ENCODE measurements at regions not wholly inside any gene's neighbourhood (a gene's known extent, or its start where the extent isn't known, plus 50 kb on each side); places are given as distances from the start of the nearest gene placed in this dataset.
A peak's percentile ranks its signal among the peaks of the same experiment; 100 is the strongest.
"Not testable (repeated sequence)": the region's sequence is repeated elsewhere in the genome, so short reads cannot be mapped to it uniquely, and the experiment has no call there.

DNA sequence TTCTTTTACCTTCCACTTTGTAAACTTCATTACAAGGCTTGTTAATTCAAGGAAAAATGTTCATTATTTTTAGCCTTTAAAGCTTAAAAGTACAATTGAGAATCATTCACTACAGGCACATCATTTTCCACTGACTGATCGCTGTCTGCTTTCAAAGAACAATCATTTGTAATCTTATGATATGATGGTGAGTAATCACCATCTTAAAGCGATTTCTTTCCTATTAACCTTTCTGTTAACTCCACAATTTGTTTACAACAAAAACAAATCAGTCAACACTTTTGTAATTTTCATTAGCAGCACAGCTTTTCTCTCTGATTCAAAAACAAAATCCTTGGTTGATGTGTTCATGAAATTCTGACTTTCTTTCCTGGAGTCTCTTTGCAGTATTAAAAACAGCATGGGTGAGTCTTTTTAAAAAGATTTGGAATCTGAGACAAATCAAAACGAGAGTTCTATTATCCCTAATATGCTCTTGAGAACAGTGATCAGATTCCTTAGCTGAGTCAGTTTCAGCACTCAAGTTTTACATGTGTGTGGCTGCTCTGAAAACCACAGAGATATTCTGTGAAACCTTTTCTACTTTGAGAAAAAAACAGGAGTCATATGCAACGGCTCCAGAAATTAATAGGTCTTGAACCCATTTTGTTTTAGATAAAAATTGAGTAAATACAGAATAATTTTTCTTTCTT is 145.8 kb upstream of the TMPRSS15 start:
- DNase-seq: no peak

DNA sequence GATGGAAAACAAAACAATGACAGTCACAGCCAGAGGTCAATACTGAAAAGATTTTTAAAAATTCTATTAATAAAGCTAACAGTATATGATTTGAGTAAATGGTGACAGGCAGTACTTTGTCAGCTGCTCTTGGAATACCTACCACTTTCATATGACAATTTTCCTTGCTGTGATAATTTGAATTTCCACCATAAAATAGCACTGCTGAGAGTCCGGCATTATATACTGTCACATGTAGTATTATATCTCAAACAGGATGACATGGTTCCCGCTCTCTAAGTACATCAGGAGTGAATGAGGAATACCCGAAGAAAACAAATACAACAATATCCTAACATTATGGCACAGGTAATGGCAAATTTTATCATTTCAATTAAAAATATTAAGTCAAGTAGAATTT is 146.8 kb upstream of the TMPRSS15 start:
- DNase-seq: no peak

DNA sequence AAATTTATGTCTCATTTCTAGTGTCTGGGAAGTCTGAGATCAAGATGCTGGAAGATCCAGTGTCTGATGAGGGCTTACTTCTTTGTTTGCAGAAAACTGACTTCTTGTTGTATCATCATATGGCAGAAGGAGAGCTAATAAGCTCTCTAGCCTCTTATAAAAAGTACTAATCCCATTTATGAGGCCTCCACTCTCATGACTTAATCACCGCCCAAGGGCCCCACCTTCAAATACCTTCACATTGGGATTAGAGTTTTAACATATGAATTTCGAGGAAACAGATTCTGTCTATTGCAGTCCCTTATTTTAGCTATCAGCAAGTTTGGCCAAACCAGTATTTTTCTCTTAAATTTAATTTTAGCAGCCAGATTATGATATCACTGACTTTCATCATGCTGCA is 150.2 kb upstream of the TMPRSS15 start:
- DNase-seq: no peak

DNA sequence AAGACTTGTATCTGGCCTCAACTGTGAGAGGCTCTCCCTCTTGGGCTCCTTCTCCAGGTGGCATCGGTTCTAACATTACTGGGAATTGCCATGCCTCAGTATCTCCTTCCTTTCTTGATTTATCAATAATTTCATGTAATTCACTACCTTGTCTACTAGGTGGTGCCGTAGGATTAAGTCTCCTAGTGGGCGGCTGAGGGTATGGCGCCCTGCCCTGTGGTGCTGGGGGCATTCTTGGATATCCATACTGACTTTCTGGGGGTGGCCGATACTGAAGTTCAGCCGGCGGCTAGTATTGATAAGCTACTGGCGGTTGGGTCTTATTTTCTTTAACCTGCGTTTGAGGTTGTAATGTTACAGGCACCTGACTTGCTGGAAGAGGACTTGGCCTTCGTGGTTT is 164.2 kb upstream of the TMPRSS15 start:
- not testable (repeated sequence) for DNase-seq

DNA sequence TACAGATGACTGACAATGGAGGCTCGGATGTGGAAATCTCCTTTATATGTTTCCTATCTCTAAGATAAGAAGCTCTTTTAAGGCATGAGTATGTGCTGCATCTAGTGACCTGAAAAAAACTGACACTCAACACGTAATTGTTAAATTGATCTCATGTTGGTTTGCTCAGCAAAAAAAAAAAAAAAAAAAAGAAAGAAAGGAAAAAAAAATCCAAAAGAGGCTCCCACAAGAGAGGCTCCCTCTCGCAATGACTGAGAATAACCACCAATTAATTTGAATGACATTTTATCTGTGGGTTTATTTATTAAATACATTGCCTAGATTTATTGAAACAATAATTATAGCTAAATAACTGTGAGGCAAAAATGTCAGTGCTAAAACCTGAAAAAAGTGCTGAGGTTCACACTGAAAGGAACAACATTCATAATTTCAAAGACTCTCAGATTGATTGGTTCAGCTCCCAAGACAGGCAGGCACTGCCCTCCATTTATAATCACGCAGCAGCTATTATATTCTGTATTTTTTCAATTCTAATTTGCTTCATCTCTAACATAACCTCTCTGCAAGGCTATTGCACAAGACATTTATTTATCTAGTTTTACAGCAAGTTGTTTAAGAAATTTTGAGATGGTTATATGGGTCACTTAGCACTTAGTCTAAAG is 184.5 kb upstream of the TMPRSS15 start:
- DNase-seq: no peak

DNA sequence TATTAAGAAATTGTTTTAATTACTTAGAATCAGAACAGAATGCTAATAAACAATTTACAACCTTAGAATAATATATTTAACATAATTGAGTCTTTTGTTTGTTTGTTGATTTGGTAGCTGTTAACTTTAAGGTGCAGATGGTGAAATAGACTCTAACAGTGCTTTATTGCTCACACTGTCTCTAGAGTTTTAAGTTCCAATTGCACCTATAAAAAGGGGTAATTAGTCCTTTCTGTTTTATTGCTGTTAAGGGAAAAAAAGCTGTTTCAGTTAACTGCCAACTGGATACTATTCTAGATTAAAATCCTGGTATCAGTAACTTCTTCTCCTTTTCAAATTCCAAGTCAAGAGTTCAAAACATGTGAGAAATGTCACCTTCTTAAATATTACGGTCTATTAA is 197.6 kb upstream of the TMPRSS15 start:
- no peak for DNase-seq

DNA sequence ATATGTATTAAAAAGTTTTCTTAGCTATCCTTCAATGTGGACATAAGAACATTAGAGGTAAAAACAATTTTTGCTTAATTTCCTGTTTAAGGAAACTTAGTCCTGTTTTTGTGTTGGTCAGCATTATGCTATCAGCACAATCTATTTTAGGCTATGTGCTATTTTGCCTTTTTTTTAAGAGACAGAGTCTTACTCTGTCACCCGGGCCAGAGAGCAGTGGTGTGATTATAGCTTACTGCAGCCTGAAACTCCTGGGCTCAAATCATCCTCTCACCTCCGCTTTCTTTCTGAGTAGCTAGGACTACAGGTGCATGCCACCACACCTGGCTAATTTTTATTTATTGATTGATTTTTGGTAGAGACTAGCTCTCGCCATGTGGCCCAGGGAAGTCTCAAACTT is 199.1 kb upstream of the TMPRSS15 start:
- DNase-seq: no peak

DNA sequence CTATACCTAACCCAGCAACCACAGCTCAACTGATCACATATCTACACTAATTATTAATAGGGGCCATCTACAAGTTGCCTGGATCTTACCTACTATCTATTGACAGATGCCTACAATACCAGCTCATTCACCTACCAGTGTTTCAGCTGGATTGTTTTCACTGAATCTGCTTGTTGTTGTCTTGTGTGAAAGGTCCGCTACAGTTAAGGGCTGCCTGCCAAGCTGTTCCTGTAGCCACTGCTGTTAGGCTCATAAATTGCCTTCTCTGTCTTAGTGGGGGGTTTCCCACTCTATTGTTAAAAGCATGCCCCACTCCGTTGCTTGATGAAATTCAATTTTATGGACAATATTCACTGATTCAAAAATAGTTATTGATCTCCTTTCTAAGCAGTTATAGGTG is 199.7 kb upstream of the TMPRSS15 start:
- no peak for DNase-seq

DNA sequence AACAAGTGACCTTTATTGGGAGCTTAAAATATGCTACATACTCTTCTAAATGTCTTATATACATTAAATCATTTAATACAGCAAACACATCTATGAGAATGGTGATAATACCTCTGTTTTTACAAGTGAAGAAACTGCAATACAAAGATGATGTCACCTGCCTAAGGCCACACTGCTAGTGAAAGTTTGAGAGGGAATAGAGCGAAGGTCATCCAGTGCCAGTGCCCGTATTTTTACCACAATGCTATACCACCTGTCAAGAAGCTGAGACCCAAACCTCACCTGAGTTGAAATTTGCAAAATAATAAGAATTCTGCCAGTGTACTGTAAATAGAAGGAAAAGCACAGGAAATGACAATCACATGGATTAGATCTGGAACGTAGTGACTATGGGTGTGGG is 200.4 kb upstream of the TMPRSS15 start:
- no peak for DNase-seq

DNA sequence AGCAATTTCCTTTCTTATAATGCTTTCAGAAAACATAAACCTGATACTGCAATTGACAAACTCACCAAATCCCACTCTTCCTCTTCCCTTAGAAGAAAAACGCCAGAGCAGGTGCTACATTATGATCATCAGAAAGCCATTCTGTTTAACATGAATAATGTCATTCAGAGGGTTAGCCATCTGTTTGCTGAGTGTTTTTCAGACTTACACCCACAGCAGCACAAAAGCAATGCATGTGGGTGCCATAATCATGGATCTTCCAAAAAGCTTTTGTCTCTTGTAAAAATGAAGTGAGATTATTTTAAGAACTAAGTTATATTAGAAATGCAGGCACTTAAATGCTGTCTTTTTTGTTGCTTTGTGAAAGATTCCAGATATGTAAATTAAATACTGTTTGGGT is 204.6 kb upstream of the TMPRSS15 start:
- peak in 4 of 56 donors; percentile 5 to 9 (median 7) for DNase-seq

DNA sequence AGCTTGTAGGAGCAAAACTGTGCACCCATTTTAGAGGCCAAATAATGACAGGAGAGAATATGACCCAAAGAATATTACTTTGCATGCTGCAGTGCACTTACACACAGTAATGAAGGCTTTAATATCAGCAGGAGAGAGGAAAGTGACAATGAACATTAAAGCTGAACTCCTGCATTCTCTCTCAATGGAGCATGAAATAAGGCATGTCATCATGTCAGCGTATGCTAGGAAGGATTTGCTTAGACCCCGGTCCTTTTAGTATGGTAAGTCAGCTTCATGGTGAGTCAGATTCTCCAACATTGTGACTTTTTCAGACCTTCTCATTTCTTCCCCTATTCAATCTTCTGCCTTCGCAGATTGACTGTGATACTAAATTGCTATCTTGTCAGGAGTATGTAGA is 210.7 kb upstream of the TMPRSS15 start:
- no peak for DNase-seq

DNA sequence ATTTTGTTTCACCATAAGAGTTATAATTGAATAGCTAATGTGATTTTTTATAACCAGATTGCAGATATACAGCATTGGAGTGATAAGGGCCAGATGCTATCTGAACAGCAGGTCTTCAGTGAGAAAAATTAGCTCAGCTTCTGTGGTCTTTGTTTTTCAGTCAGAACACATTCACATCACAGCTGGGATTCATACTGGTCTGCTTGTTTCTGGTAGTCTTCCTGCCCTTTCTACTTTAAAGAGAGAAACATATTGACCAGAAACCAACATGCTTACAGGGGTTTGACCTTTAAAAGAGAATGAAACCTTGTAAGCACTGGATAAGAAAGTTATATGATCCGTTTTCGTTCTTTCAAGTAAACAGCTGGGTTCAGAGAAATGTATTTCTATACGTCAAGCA is 213.7 kb upstream of the TMPRSS15 start:
- DNase-seq: no peak

DNA sequence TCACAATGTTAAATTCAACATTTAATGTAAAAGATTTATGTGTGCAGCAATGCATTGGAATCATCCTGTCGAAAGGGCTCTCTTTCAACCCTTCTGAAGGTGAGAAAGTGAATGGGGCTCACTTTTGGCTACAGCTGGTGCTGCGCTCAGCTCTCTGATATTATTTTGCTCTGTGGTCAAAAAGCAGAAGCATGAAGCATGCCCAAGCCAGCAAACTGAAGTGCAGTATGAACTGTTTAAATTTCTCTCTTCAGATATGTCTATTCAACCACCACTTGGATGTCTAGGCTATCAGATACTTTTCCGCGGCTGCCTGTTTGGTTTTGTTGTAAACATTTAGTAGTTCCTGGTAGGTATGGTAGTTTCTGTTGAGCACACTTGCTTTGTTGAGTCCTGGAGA is 216.9 kb upstream of the TMPRSS15 start:
- DNase-seq: no peak

DNA sequence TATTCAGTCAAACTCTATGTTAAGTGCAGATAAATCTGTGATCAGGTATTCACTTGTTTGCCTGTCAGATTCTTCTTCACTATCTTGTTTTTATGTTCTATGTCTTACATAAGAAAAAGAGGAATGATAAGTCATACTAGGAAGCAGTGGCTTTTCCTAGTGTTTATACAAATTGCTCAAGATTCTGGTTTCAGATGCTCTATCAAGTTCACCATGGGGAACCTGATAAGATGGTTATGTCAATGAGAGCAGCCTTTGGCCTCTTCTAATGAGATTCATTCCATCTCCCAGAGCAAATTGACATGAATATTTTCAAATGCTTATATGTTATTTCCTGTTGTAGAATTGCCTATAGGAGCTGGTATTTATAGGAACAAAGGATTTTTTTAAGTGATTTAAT is 218.8 kb upstream of the TMPRSS15 start:
- no peak for DNase-seq

DNA sequence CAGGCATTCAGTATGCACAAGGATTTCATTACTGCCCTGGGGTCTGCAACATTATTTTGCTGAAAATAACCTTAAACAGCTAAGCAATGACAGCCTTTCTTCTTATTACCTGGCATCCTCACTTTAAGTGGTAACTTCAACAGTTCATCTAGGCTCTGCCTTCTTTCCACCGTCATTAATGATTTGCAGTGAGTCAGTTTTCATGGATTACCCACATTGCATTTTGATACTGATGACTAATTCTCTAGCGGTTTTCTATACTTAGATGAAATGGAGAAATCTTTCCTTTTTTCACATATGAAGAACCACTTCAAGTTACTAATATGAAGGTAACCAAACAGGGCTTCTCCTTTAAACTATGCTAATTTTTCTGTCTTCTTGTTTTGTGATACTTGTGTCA is 226.9 kb upstream of the TMPRSS15 start:
- DNase-seq: no peak

DNA sequence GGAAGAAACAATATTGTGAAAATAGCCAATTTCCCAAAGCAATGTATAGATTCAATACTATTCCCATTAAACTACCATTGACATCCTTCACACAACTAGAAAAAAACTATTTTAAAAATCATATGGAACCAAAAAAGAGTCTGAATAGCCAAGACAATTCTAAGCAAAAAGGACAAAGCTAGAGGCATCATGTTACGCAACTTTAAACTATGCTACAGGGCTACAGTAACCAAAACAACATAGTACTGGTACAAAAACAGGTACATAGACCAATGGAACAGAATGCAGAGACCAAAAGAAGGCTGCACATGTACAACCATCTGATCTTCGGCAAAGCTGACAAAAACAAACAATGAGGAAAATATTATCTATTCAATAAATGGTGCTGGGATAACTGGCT is 233.3 kb upstream of the TMPRSS15 start:
- DNase-seq: no peak

DNA sequence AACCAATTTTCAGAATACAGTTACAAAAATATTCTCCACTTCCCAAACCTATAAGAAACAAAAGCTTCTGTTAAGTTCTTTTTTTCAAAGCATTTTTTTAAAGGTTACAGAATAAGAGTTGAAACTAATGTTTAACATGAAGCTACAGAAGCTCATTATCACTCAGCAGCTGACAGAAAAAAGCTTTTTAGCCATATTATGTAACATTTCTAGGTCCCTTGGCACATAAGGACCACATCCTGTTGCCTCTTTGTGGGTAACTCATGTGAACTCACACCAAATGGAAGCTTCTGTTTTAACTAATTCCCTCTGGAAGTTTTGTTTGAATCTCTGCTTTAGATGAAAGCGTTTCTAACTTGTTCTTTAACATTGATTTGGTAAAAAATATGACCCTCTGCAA is 242.5 kb upstream of the TMPRSS15 start:
- no peak for DNase-seq

DNA sequence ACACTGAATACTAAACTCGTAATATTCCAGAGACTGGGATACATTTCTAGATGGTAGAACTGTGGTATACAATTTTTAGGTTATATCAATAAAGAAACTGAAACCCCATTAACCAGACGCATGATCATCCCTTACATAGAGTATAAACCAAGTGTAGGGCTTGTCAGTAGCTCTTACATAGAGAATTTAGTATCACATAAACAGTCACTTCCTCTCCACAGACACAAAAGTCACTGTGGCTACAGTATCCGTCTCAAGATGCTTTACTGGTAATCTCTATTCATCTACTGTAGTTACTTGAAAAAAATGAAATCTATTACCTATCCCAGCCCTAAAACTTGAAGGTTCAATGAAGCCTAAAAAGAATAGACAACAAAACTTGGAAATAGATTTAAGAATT is 252.3 kb upstream of the TMPRSS15 start:
- DNase-seq: no peak

DNA sequence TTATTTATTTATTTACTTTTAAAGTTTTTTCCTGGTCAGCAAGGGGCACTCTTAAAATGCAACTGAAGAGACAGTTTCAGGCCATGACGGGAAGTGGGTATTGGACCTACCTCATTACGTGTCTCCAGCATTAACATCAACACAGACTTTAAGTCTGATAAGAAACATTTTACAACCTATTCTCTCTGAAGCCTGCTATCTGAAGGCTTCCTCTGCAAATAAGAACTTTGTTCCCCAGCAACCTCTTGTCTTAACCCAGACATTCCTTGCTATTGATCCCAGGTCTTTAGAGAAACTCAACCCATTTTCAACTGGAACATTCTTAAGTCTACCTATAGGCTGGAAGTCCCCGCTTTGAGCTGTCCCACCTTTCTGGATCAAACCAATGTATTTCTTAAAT is 258.3 kb upstream of the TMPRSS15 start:
- DNase-seq: no peak

DNA sequence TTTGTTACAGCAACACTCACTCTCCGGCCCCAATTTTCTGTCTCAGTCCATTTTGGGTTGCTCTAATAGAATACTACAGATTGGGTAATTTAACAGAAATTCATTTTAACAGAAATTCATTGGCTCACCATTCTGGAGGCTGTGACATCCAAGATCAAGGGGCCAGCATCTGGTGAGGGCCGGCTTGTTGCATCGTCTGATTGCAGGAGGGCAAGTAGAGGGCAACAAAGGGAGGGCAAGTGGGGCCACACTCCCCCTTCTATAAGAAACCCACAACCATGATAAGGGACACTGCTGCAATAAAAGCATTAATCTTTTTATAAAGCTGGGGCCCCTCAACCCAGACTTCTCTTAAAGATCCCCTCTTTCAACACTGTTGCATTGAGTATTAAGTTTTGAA is 260.1 kb upstream of the TMPRSS15 start:
- no peak for DNase-seq

DNA sequence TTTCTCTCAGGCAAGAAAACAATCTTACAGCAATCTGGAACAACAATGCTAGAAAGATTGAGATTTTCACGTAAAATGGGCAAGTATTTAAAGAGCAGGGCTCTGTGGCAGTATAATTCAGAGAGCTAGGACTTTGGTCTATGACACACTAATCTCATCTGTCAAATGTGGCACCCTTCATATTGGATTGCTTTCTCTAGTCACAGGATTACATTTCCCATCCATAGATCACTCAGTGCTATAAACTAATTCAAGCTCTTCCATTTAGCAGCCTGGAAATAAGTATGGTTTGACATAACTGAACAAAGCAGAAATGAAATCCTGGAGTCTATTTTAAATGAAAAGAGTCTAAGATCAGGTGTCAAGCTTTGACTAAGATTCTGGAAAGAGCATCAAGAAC is 263.1 kb upstream of the TMPRSS15 start:
- DNase-seq: no peak

DNA sequence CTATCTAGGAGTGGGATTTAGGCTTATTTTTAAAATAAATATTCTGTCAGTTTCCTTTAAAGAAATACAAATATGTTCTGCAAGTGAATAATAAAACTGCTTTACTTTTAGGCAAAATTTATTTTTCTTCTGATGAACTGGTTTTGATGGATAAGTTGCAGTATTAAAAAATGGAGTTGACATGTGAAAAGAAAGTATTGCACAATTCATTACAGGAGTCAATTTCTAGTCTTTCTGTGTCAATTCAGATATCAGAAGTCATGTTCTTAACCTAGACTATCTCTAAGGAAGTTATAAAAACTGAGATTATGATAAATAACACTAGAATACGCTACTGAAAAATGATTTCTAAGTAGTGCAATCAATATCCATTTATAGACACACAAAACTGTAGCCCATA is 270.2 kb upstream of the TMPRSS15 start:
- no peak for DNase-seq

DNA sequence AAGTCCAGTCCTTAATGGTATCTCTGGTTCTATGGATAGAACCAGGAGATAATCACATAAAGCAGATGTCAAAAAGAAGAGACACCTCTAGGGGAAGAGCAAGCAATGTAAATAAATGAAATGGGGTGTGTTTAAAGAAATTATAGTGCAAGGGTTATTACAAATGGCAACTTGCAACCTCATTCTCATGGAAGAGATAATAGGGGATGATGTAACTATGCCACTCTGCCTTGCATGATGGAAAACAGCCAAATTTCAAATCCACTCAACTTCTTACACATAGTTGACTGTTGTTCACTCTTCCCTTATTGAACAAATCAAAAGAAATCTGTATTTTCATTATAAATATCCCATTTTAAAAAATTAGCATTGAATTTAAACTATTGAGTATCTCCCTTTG is 274.0 kb upstream of the TMPRSS15 start:
- no peak for DNase-seq

DNA sequence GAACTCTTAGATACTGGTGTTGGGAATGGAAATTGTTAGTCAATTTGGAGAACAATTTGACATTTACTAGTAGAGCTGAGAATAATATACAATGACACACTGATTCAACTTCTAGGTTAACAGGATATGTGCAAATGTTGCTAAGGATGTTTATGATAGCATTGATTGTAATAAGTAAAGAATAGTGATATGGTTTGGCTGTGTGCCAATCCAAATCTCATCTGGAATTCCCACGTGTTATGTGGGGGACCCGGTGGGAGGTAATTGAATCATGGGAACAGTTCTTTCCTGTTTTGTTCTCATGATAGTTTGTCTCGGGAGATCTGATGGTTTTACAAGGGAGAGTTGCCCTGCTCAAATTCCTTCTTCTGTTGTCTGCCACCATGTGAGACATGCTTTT is 302.4 kb upstream of the TMPRSS15 start:
- DNase-seq: no peak
